HL-60 (cell line): ENCODE measurements at regions not wholly inside any gene's neighbourhood (a gene's known extent, or its start where the extent isn't known, plus 50 kb on each side); places are given as distances from the start of the nearest gene placed in this dataset.

Experiments used
- DNase-seq, 2 experiments: peaks; one replicate each; pipeline ENCODE4 v3.0.0-alpha.2; 2010 to 2020; ENCODE audit warnings: low read depth in 1 of 2, low spot score in 1 of 2
- H3K27ac ChIP-seq: fragments of 250-450 bp; sonication (Bioruptor Pico); replicated peaks from 2 replicates; pipeline ENCODE4 v1.5.1; 2020; ENCODE audit warnings: mild to moderate bottlenecking, moderate library complexity
- H3K27me3 ChIP-seq: fragments of 250-450 bp; sonication (Bioruptor Pico); 2 replicates; pipeline ENCODE4 v1.5.1; 2021; ENCODE audit warnings: mild to moderate bottlenecking, moderate library complexity; ENCODE audit not compliant: insufficient read depth, poor library complexity, severe bottlenecking
- H3K4me3 ChIP-seq: replicated peaks from 2 replicates; pipeline ENCODE4 v1.5.1; 2011; ENCODE audit warnings: mild to moderate bottlenecking, control low read depth, low read length; ENCODE audit not compliant: insufficient read depth
- GABPA ChIP-seq: IDR thresholded peaks from 2 replicates; pipeline ENCODE4 v1.6.1; 2012; ENCODE audit warnings: low read depth
- POLR2AphosphoS5 ChIP-seq: IDR thresholded peaks from 2 replicates; pipeline ENCODE4 v1.6.1; 2012; ENCODE audit warnings: low read depth
- SPI1 ChIP-seq: IDR thresholded peaks from 2 replicates; pipeline ENCODE4 v1.6.1; 2012; ENCODE audit warnings: low read depth, mild to moderate bottlenecking, borderline replicate concordance
- TF ChIP-seq, protein P1 (sequence below): IDR thresholded peaks from one replicate; pipeline ENCODE4 v1.5.1; 2011; ENCODE audit warnings: low read length, control low read depth, inconsistent platforms; ENCODE audit not compliant: insufficient read depth
- TF ChIP-seq, protein P2 (sequence below): IDR thresholded peaks from 2 replicates; pipeline ENCODE4 v1.6.1; 2012; ENCODE audit warnings: low read depth; ENCODE audit not compliant: insufficient replicate concordance

DNA sequence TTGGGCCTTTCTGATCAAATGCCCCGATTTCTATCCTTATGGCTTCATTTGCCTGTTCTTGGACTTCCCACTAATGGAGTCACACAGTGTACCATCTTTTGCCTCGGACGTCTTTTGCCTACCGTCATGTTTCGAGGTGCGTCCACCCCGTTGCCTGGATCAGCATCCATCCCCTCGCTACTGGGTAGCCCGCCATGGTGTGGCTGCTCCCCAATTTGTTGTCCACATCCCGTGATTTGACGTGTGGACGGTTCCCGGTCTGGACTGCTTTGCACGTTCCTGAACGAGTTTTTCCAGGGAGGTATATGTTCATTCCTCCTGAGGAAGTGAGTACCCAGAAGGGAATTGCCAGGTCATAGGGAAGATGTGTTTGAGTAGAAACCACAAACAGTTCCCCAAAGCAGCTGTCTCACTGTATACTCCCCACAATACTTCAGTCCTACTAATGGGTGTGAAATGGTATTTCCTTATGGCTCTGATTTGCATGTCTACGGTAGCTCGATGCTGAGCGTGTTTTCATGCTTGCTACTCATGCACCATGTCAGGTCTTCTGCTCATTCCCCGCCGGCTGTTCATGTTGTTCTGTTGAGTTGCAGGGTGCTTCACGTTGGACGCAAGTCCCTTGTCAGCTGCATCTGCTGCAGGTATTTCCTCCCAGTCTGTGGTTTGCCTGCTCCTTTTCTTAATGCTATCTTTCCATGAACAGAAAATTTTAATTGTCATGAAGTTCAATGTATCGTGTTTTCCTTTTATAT is 86.8 kb upstream of the AFDN start:
- no peaks in the 10 kb centered on the region for H3K27me3 ChIP-seq
- DNase-seq, result no peak
- TF ChIP-seq GABPA (no peak), SPI1 (no peak), POLR2AphosphoS5 (no peak)
- TF ChIP-seq, protein P1, sequence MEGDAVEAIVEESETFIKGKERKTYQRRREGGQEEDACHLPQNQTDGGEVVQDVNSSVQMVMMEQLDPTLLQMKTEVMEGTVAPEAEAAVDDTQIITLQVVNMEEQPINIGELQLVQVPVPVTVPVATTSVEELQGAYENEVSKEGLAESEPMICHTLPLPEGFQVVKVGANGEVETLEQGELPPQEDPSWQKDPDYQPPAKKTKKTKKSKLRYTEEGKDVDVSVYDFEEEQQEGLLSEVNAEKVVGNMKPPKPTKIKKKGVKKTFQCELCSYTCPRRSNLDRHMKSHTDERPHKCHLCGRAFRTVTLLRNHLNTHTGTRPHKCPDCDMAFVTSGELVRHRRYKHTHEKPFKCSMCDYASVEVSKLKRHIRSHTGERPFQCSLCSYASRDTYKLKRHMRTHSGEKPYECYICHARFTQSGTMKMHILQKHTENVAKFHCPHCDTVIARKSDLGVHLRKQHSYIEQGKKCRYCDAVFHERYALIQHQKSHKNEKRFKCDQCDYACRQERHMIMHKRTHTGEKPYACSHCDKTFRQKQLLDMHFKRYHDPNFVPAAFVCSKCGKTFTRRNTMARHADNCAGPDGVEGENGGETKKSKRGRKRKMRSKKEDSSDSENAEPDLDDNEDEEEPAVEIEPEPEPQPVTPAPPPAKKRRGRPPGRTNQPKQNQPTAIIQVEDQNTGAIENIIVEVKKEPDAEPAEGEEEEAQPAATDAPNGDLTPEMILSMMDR, result no peak
- TF ChIP-seq, protein P2, sequence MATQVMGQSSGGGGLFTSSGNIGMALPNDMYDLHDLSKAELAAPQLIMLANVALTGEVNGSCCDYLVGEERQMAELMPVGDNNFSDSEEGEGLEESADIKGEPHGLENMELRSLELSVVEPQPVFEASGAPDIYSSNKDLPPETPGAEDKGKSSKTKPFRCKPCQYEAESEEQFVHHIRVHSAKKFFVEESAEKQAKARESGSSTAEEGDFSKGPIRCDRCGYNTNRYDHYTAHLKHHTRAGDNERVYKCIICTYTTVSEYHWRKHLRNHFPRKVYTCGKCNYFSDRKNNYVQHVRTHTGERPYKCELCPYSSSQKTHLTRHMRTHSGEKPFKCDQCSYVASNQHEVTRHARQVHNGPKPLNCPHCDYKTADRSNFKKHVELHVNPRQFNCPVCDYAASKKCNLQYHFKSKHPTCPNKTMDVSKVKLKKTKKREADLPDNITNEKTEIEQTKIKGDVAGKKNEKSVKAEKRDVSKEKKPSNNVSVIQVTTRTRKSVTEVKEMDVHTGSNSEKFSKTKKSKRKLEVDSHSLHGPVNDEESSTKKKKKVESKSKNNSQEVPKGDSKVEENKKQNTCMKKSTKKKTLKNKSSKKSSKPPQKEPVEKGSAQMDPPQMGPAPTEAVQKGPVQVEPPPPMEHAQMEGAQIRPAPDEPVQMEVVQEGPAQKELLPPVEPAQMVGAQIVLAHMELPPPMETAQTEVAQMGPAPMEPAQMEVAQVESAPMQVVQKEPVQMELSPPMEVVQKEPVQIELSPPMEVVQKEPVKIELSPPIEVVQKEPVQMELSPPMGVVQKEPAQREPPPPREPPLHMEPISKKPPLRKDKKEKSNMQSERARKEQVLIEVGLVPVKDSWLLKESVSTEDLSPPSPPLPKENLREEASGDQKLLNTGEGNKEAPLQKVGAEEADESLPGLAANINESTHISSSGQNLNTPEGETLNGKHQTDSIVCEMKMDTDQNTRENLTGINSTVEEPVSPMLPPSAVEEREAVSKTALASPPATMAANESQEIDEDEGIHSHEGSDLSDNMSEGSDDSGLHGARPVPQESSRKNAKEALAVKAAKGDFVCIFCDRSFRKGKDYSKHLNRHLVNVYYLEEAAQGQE, result no peak
- no peak overlapping the region for H3K27ac ChIP-seq
- no peak overlapping the region for H3K4me3 ChIP-seq

DNA sequence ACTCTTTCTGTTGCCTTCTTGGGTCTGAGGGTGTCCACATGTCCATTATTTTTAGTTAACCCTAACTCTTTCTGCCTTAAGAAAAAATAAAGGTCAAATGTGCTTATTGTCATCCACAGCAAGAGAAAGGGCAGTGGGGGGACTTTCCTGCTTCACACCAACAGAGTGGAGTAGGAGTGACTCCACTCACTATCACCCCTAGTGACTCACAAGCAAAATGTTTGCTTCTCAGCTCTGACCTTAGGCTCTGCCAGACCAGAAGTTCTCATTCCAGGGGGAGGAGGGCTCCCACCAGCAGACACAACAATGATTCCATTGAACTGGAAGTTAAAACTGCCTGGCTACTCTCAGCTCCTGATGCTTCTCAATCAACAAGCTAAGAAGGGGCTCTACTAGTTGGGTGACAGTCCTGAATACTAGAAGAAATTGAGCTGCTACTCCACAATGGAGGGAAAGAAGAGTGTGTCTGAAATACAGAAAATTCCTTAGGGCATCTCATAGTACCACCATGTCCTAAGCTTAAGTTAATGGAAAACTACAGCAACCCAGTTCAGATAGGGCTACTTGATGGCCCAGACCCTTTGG is 83.9 kb upstream of the AFDN start:
- TF ChIP-seq, protein P2, result no peak
- TF ChIP-seq GABPA, result no peak
- TF ChIP-seq, protein P1, result no peak
- TF ChIP-seq SPI1, result no peak
- no peak for TF ChIP-seq POLR2AphosphoS5
- Histone ChIP-seq H3K27me3 (no peaks in the 10 kb centered on the region), H3K4me3 (no peak overlapping the region), H3K27ac (no peak overlapping the region)
- DNase-seq, result no peak

DNA sequence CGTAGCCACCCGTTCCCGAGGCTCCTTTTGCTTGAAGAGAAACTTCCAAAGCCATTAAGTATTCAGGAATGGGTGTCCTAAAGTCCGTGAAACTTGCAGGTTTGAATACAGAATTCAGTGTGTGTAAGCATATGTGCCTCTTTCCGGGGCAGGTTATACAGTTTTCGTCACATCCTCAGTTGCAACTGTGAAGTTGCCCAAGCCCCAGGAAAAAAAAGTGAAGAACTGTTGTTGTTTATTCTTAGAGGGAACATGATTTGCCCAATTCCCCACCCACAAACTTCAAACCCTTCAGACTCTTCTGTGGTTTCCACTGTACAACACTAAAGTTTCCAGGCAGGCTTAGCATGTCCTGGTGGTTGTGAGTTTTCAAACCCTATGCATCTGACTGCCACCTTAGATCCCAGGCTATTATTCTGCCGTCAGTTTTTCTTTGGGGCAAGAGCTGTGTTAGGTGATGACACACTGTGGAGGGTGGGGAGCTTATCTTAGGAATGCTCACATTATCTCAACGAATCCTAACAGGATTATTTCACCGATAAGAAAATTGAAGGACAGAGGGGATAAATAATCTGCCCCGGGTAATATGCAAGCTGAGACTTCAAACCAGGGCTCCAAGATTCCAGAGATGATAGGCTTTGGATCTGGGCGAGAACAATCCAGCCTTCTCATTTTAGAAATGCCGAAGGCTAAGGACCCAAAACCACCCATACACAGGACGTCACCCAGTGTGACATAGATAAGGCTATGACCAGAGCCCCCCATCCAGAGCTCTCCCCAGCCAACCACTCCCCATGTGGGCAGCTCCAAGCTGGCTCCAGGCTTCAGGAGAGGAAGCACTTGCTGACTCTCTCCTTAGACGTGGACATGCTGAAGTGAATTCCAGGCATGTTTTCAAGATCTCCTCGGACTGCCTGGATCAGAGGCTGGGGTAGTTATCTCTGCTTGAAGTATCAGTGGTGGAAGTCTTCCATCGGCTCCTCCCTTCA is 81.7 kb upstream of the AFDN start:
- Histone ChIP-seq H3K4me3 (no peak overlapping the region), H3K27me3 (no peaks in the 10 kb centered on the region), H3K27ac (no peak overlapping the region)
- DNase-seq, result peak in 1 of 2 experiments; percentile 9
- TF ChIP-seq, protein P1, result no peak
- no peak for TF ChIP-seq POLR2AphosphoS5
